ENCODE measurements at regions not wholly inside any gene's neighbourhood (a gene's known extent, or its start where the extent isn't known, plus 50 kb on each side); places are given as distances from the start of the nearest gene placed in this dataset.

- H3K4me1 ChIP-seq (ENCODE audit: control insufficient read depth in 1 of 2, insufficient read depth in 2 of 2, low read depth in 1 of 2, low read length in 1 of 2) = peaks cover 20 to 36% of the 10 kb centered on the region in 2 experiments
- no peaks in the 10 kb centered on the region for H4K20me1 ChIP-seq (ENCODE audit: insufficient read depth)
- H3K27me3 ChIP-seq (ENCODE audit: insufficient read depth) = no peaks in the 10 kb centered on the region
- CTCF ChIA-PET = interaction anchor here (0.7 to 3.9 kb wide), 4 partner anchors 11 to 233 kb away, joined by 3 to 26 read pairs (median 6); no protein-coding TSS in a partner anchor
- DNase-seq = no peak
- H2AFZ ChIP-seq (ENCODE audit: low read depth) = peak overlapping the region; percentile 10; the same call in 1 of the 2 replicates
- peaks cover 18% of the 10 kb centered on the region for H3F3A ChIP-seq (replicated peaks; ENCODE audit: insufficient read depth)
- no peaks in the 10 kb centered on the region for H3K9me3 ChIP-seq
- POLR2A ChIA-PET = interaction anchor here (1.0 kb wide), 1 partner anchor 66 kb away, joined by 3 read pairs; no protein-coding TSS in a partner anchor
- H3K4me3 ChIP-seq (ENCODE audit: low read depth in 2 of 2, low read length in 1 of 2) = no peak overlapping the region
- no peak overlapping the region for H3K9ac ChIP-seq
- no peaks in the 10 kb centered on the region for H3K36me3 ChIP-seq (replicated peaks in 1 of 2; ENCODE audit: control insufficient read depth in 1 of 2, insufficient read depth in 2 of 2, low read length in 1 of 2)
- peak overlapping the region; percentile 52; the same call in 1 of the 2 replicates for H3K4me2 ChIP-seq
- no peak for TF ChIP-seq REST (IDR thresholded peaks at IDR 0.05; ENCODE audit: low read depth, low read length)
- no peak for TF ChIP-seq TCF12 (IDR thresholded peaks at IDR 0.05)
- TF ChIP-seq PBX3 (IDR thresholded peaks at IDR 0.05) = peak; percentile 23; the same call in 1 of the 2 replicates
- no peak for TF ChIP-seq ZBTB33 (IDR thresholded peaks at IDR 0.05; ENCODE audit: borderline replicate concordance, low read depth)
- peak; percentile 23; the same call in 1 of the 2 replicates for TF ChIP-seq FOSL2 (IDR thresholded peaks at IDR 0.05; ENCODE audit: borderline replicate concordance, low read depth)
- TF ChIP-seq EP300 (IDR thresholded peaks at IDR 0.05; ENCODE audit: borderline replicate concordance in 1 of 2, low read depth in 1 of 2, low read length in 1 of 2) = no peak
- TF ChIP-seq GATA2 (CRISPR knock-in tag; IDR thresholded peaks at IDR 0.05) = no peak
- no peak for TF ChIP-seq MAX (IDR thresholded peaks at IDR 0.05; ENCODE audit: low read depth)
- no peak for TF ChIP-seq SIN3A (IDR thresholded peaks at IDR 0.05; ENCODE audit: borderline replicate concordance, low read depth, low read length)
- TF ChIP-seq TAF1 (IDR thresholded peaks at IDR 0.05; ENCODE audit: borderline replicate concordance, low read depth, low read length) = no peak
- TF ChIP-seq NRF1 (IDR thresholded peaks at IDR 0.05; ENCODE audit: low read depth, low read length) = no peak
- no peak for TF ChIP-seq SMC3 (IDR thresholded peaks at IDR 0.05; ENCODE audit: low read depth, low read length)
- TF ChIP-seq IRF3 (IDR thresholded peaks at IDR 0.05; ENCODE audit: low read depth, low read length) = no peak
- 63% methylated on average over 13 of the region's 13 CpGs for WGBS (ENCODE audit: low lambda C conversion rate)
- no peaks in the 10 kb centered on the region for H3K9me2 ChIP-seq
- H3K79me2 ChIP-seq (ENCODE audit: insufficient read depth) = no peaks in the 10 kb centered on the region
- peak overlapping the region; percentile 34 to 67 for H3K27ac ChIP-seq (ENCODE audit: low read depth in 2 of 2, low read length in 1 of 2)
Observed at GRCh38 chr13:97125810-97126738, 96.1 kb upstream of the MBNL2 start.
